ENCODE measurements at regions not wholly inside any gene's neighbourhood (a gene's known extent, or its start where the extent isn't known, plus 50 kb on each side); places are given as distances from the start of the nearest gene placed in this dataset.
"Not testable (repeated sequence)": the region's sequence is repeated elsewhere in the genome, so short reads cannot be mapped to it uniquely, and the experiment has no call there.

GRCh38 chr20:22848364-22848763 lies 186.7 kb upstream of the SSTR4 start:
- no peak for DNase-seq (ENCODE audit: low read depth in 2 of 2)

- DNase-seq (ENCODE audit: low read depth in 2 of 2): not testable (repeated sequence)
These were observed 183.3 kb upstream of the SSTR4 start for GRCh38 chr20:22851679-22852346.

DNA sequence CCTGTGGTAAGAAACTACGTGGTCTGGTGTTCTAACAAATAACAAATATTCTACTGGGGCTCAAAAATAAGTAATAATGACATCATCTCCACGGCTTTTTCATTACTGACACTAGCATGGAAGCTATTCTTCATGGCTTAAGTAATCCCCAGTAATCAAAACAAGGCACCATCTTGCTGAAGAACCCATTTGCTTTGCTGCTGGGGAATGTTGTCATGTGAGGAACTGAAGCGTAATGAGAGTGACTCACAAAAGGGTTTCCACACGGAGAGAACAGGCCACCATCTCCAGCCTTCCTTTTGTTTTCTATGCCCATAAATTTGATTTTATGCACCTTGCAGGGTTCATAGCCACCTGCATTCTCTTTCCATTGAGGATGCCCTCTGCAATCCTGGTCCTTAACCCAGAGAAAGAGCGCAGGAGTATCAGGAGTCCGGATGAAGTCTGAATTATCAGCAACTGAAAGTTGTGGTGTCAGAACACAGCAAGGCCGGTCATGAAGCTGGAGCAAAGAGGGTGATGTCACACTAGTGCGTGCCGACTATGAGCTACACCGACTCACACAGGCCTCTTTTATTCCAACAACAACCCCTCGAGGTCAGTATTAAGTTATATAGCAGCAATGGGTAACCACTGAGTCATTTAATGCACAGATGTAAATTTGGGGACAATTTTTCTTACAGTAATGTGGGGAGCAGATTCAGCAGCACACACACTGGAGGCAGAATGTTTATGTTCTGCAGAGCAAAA lies 173.7 kb upstream of the SSTR4 start:
- no peak for DNase-seq (ENCODE audit: low read depth in 2 of 2)

- DNase-seq (ENCODE audit: low read depth in 2 of 2): no peak
These were observed 173.1 kb upstream of the SSTR4 start for GRCh38 chr20:22861990-22862389.

- DNase-seq (ENCODE audit: low read depth in 2 of 2): no peak
These were observed 172.4 kb upstream of the SSTR4 start for GRCh38 chr20:22862671-22863230.

DNA sequence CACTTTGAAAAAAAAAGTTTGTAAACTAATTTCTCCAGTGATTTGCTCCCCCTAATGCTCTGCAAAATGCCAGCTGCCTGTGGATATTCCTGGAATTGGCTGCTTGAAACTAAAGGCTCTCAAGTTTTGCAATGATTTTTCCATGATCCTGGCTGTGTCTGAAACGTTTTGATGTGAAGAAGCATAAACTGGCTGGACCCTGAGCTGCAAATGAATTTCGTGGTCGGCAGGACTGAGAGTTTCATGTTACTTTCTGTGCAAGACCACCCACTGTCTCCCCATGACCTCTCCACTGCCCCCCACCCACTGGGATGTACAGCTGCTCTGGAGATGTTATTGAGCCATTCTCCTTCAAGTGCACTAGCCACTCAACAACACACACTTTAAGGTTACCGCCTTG lies 171.3 kb upstream of the SSTR4 start:
- DNase-seq (ENCODE audit: low read depth in 2 of 2): no peak

DNA sequence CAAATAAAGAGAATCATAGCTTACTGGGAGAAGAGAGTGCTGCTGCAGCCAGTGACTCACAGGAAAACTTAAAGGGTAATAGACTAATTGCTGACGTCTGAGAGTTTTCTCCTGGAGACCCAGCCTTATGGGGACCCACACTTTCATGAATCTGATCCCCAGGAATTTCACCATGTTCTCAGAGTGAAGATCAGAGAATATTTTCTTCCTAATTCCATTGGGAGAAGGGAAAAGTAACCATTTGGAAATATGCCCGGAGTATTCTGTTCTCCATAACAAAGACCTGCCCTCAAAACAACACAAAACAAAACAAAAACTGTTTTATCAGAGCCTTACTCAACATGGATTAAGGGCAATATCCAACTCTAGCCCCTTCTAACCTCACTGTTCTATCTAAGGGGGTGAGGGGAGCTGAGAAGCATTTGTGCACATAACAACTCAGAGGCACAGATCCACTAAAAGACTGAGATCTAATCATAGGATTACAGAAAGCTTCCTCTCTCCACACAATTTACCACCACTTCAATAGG lies 168.2 kb upstream of the SSTR4 start:
- no peak for DNase-seq (ENCODE audit: low read depth in 2 of 2)

GRCh38 chr20:22878166-22878565 lies 156.9 kb upstream of the SSTR4 start:
- DNase-seq (ENCODE audit: low read depth in 2 of 2): no peak

DNA sequence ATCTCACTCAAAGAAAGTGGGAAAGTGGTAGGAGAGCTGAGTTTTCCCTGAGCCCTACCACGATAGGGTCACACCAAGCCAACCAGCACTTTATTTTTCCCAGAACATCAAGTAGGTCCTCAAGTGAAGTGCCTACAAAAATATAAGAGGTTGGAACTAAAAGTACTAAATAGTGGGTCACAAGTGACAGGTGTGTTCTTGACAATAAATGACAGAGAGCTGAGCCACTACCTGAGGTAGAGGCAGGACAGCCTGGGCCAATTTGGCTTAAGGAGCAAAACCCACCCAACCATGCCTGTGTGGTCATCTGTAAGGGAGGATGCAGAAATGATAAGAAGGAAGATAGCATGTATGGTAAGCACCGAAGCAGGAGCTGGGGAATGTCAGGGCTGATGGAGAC lies 154.8 kb upstream of the SSTR4 start:
- no peak for DNase-seq (ENCODE audit: low read depth in 2 of 2)

GRCh38 chr20:22887796-22888195 lies 147.3 kb upstream of the SSTR4 start:
- no peak for DNase-seq (ENCODE audit: low read depth in 2 of 2)

- DNase-seq (ENCODE audit: low read depth in 2 of 2): no peak
These were observed 144.4 kb upstream of the SSTR4 start for GRCh38 chr20:22890594-22891300.

DNA sequence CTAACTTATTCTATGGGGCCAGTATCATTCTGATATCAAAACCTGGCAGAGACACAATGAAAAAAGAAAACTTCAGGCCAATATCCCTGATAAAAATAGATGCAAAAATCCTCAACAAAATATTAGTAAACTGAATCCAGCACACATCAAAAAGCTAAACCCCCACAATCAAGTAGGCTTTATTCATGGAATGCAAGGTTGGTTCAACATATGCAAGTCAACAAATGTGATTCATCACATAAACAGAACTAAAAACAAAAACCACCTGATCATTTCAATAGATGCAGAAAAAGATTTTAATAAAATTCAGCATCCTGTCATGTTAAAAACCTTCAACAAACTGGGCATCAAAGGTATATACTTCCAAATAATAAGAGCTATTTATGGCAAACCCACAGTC lies 133.9 kb upstream of the SSTR4 start:
- no peak for DNase-seq (ENCODE audit: low read depth in 2 of 2)

GRCh38 chr20:22901921-22902320 lies 133.2 kb upstream of the SSTR4 start:
- DNase-seq (ENCODE audit: low read depth in 2 of 2): no peak

GRCh38 chr20:22904386-22904785 lies 130.7 kb upstream of the SSTR4 start:
- no peak for DNase-seq (ENCODE audit: low read depth in 2 of 2)

DNA sequence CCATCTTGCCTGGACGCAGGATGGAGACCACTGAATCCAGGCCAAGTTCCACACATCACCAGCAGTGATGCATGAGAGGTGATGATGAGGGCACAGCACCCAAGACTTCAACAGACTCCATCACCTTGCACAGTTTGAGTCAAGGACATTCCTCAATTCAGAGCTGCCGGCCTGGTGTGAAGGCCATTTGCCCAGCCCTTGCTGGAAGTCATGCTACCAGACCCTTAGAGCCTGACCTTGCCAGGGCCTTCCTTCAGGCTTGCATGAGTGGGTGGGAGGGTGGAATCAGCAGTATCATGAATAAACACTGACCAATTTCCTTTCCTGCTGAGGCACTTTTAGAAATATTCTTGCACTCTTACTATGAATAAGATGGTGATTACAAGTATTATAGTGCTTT lies 130.2 kb upstream of the SSTR4 start:
- DNase-seq (ENCODE audit: low read depth in 2 of 2): no peak

DNA sequence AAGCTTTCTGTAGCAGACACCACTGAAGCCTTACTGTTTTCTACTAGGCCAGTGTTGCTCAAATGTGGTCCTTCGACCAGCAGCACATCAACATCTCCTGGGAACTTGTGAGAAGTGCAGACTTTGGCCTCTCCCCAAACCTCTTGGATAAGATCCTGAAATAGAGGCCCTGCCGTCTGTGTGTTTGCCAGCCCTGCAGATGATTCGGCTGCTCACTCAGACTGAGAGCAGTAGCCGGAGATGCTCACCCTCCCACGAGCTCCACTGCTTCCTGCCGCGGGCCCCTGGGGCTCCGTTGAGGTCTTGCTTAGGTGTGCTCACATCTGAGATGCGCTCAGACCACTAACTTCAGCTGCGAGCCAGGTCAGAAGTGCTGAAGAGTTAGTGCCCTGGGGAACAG lies 129.5 kb upstream of the SSTR4 start:
- no peak for DNase-seq (ENCODE audit: low read depth in 2 of 2)

DNA sequence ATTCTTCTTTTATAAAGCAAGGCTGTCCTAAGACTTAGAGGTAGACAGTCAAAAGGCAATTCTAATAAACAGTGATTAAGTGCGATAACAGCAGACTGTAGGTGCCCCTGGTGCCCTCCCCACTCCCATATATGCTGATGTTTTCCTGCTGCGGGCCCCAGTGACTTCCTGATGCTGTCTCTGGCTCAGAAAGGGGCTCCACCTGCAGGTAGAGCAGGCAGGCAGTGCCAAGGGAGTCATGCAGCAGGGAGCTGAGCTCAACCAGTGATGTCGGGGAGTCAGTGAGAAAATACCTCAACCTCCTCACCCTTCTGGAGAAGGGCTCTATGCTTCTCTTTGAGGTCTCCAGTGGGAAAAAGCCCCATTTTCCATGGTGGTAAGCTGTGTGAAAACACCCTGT lies 126.7 kb upstream of the SSTR4 start:
- no peak for DNase-seq (ENCODE audit: low read depth in 2 of 2)

DNA sequence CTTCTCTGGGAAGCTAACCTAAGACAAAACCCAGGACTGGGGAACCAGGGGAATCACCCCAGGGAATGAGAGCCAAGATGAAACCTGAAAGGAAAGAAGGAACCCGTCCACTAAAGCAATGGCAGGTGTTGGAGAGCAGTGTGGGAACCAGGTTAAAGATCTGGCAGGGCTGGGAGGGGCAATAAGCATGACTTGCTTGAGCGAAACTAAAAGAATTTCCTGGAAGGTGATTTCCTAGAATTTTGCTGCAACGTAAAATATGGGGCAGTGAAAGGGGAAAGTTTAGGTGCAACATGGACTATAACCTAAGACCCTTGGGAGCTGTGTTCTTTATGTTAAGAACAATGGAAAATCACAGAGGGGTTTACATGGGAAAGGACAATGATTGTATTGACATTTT lies 126.2 kb upstream of the SSTR4 start:
- DNase-seq (ENCODE audit: low read depth in 2 of 2): no peak

GRCh38 chr20:22909436-22909835 lies 125.7 kb upstream of the SSTR4 start:
- DNase-seq (ENCODE audit: low read depth in 2 of 2): no peak

GRCh38 chr20:22910287-22910852 lies 124.7 kb upstream of the SSTR4 start:
- DNase-seq (ENCODE audit: low read depth in 2 of 2): no peak

DNA sequence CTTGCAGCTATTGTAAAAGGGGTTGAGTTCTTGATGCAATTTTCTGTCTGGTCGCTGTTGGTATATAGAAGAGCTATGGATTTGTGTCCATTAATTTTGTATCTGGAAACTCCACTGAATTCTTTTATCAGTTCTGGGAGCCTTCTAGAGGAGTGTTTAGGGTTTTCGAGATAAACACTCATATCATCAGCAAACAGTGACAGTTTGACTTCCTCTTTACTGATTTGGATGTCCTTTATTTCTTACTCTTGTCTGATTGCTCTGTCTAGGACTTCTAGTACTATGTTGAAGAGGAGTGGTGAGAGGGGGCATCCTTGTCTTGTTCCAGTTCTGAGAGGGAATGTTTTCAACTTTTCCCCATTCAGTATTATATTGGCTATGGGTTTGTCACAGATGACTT lies 120.8 kb upstream of the SSTR4 start:
- no peak for DNase-seq (ENCODE audit: low read depth in 2 of 2)

GRCh38 chr20:22915512-22915911 lies 119.6 kb upstream of the SSTR4 start:
- DNase-seq (ENCODE audit: low read depth in 2 of 2): no peak
